ENCODE measurements at regions not wholly inside any gene's neighbourhood (a gene's known extent, or its start where the extent isn't known, plus 50 kb on each side); places are given as distances from the start of the nearest gene placed in this dataset.

DNA sequence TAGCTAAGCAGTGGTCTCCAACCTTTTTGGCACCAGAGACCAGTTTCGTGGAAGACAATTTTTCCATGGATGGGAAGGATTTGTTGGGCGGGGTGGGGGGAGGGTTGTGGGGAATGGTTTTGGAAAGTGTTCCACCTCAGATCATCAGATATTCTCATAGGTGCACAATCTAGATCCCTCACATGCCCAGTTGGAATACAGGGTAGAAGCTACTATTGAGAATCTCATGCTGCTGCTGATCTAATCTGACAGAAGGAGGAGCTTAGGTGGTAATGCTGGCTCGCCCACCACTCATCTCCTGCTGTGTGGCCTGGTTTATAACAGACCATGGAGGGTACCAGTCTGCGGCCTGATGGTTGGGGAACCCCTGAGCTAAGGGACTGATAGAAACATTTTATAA is 662.7 kb upstream of the RGMB start (continued):
- TF ChIP-seq BRCA1 (IDR thresholded peaks at IDR 0.05; ENCODE audit: low read depth, low read length): no peak
- no peak for TF ChIP-seq TAF7 (optimal IDR thresholded peaks at IDR 0.05; ENCODE audit: borderline replicate concordance, low read depth, low read length)
- TF ChIP-seq CHD2 (IDR thresholded peaks at IDR 0.05; ENCODE audit: low read length): no peak

All from H1 (cell line).